Cardiac muscle cell (in vitro differentiated cells and primary cell): ENCODE measurements at regions not wholly inside any gene's neighbourhood (a gene's known extent, or its start where the extent isn't known, plus 50 kb on each side); places are given as distances from the start of the nearest gene placed in this dataset.
"Not testable (repeated sequence)": the region's sequence is repeated elsewhere in the genome, so short reads cannot be mapped to it uniquely, and the experiment has no call there.

Experiments used
- DNase-seq, 2 donors: peaks; one replicate each; pipeline versions ENCODE4 v3.0.0 to v3.0.0-alpha.2; 2010 to 2017; ENCODE audit warnings: low read depth in 1 of 2, low spot score in 1 of 2
- H3K27ac ChIP-seq: fragments of 200-600 bp; sonication (generic); 2 replicates; pipeline ENCODE4 v1.5.1; 2016
- H3K27me3 ChIP-seq: fragments of 200-600 bp; sonication (generic); 2 replicates; pipeline ENCODE4 v1.6.0; 2016; ENCODE audit warnings: control low read depth
- H3K36me3 ChIP-seq: fragments of 200-600 bp; sonication (generic); 2 replicates; pipeline ENCODE4 v1.5.1; 2016; ENCODE audit warnings: control low read depth
- H3K4me1 ChIP-seq: fragments of 200-600 bp; sonication (generic); 2 replicates; pipeline ENCODE4 v1.8.1; 2017; ENCODE audit warnings: low read depth, mild to moderate bottlenecking, mixed run types
- H3K4me3 ChIP-seq: fragments of 200-600 bp; sonication (generic); 2 replicates; pipeline ENCODE4 v1.5.1; 2016; ENCODE audit warnings: mild to moderate bottlenecking
- H3K9me3 ChIP-seq: fragments of 200-600 bp; sonication (generic); 2 replicates; pipeline ENCODE4 v1.5.1; 2017; ENCODE audit warnings: low read depth, mild to moderate bottlenecking, control low read depth
- CTCF ChIP-seq: IDR thresholded peaks from 2 replicates; pipeline ENCODE4 v1.5.1; 2012; ENCODE audit warnings: low read depth, mild to moderate bottlenecking, low read length

- Histone ChIP-seq H3K4me1 (no peaks in the 10 kb centered on the region), H3K9me3 (no peaks in the 10 kb centered on the region), H3K27ac (no peak overlapping the region), H3K4me3 (no peak overlapping the region), H3K27me3 (no peaks in the 10 kb centered on the region), H3K36me3 (no peaks in the 10 kb centered on the region)
- no peak for TF ChIP-seq CTCF
- DNase-seq = no peak
Measured at GRCh38 chrX:26915064-26915463, 548.1 kb downstream of the PPP4R3C start.

- Histone ChIP-seq H3K27ac (no peak overlapping the region), H3K9me3 (no peaks in the 10 kb centered on the region), H3K4me1 (no peaks in the 10 kb centered on the region), H3K36me3 (no peaks in the 10 kb centered on the region), H3K27me3 (no peaks in the 10 kb centered on the region), H3K4me3 (no peak overlapping the region)
- TF ChIP-seq CTCF = no peak
- no peak for DNase-seq
Measured at GRCh38 chrX:26914232-26914631, 548.9 kb downstream of the PPP4R3C start.

- not testable (repeated sequence) for H3K36me3 ChIP-seq, H3K9me3 ChIP-seq, DNase-seq, H3K4me3 ChIP-seq, H3K27ac ChIP-seq, H3K27me3 ChIP-seq, H3K4me1 ChIP-seq
Measured at GRCh38 chrX:26911785-26912184, 551.4 kb downstream of the PPP4R3C start.

GRCh38 chrX:26909728-26910127 is 553.4 kb downstream of the PPP4R3C start:
- Histone ChIP-seq H3K9me3 (no peaks in the 10 kb centered on the region), H3K4me3 (no peak overlapping the region), H3K27ac (no peak overlapping the region), H3K4me1 (no peaks in the 10 kb centered on the region), H3K27me3 (no peaks in the 10 kb centered on the region), H3K36me3 (no peaks in the 10 kb centered on the region)
- no peak for TF ChIP-seq CTCF
- no peak for DNase-seq

GRCh38 chrX:26908218-26908617 is 554.9 kb downstream of the PPP4R3C start:
- Histone ChIP-seq H3K9me3 (no peaks in the 10 kb centered on the region), H3K27me3 (no peaks in the 10 kb centered on the region), H3K4me1 (no peaks in the 10 kb centered on the region), H3K27ac (no peak overlapping the region), H3K36me3 (no peaks in the 10 kb centered on the region), H3K4me3 (no peak overlapping the region)
- no peak for DNase-seq
- TF ChIP-seq CTCF = no peak

GRCh38 chrX:26889574-26889973 is 573.6 kb downstream of the PPP4R3C start:
- no peaks in the 10 kb centered on the region for H3K9me3 ChIP-seq
- H3K27ac ChIP-seq = no peak overlapping the region
- H3K4me3 ChIP-seq = no peak overlapping the region
- no peak for TF ChIP-seq CTCF
- no peaks in the 10 kb centered on the region for H3K36me3 ChIP-seq
- no peaks in the 10 kb centered on the region for H3K27me3 ChIP-seq
- no peak for DNase-seq
- H3K4me1 ChIP-seq = no peaks in the 10 kb centered on the region
